ENCODE measurements at regions not wholly inside any gene's neighbourhood (a gene's known extent, or its start where the extent isn't known, plus 50 kb on each side); places are given as distances from the start of the nearest gene placed in this dataset.

DNA sequence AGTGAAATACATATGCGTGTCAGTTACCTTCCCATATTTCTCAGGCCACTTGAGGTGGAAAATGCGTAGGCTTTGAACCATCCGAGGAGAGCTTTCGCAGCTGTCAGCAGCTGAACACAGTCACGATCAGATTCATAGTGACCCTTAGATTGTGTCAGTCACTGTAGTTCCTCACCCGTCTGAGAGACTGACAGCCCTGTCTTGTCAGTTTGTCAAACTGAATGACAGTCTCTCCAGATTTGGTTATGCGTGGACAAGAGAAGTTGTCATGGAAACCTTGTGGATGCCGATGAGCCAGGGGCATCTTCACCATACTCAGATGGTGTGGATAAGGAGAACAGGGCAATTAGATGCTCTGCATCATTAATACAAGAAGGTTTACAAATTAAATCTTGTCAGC is 546.3 kb downstream of the TYW1 start:
- Histone ChIP-seq H3K4me1 (ENCODE audit: control insufficient read depth, low read length) (no peaks in the 10 kb centered on the region), H3K27ac (ENCODE audit: low read depth, low read length) (no peak overlapping the region), H3K36me3 (ENCODE audit: control insufficient read depth, low read length) (no peaks in the 10 kb centered on the region), H3K4me3 (ENCODE audit: low read length) (no peak overlapping the region), H3K27me3 (ENCODE audit: control insufficient read depth, low read length) (no peaks in the 10 kb centered on the region), H3F3A (ENCODE audit: control insufficient read depth, insufficient read depth) (no peaks in the 10 kb centered on the region), H3K9me3 (ENCODE audit: control insufficient read depth, insufficient read depth, low read length) (no peaks in the 10 kb centered on the region), H4K20me1 (ENCODE audit: control insufficient read depth, insufficient read depth, low read depth, low read length) (no peaks in the 10 kb centered on the region), H3K9me2 (replicated peaks; ENCODE audit: control insufficient read depth, low read length) (no peaks in the 10 kb centered on the region), H3K4me2 (ENCODE audit: low read length) (no peak overlapping the region), H3K79me2 (ENCODE audit: control insufficient read depth, low read length) (no peaks in the 10 kb centered on the region)
- TF ChIP-seq, protein P1, sequence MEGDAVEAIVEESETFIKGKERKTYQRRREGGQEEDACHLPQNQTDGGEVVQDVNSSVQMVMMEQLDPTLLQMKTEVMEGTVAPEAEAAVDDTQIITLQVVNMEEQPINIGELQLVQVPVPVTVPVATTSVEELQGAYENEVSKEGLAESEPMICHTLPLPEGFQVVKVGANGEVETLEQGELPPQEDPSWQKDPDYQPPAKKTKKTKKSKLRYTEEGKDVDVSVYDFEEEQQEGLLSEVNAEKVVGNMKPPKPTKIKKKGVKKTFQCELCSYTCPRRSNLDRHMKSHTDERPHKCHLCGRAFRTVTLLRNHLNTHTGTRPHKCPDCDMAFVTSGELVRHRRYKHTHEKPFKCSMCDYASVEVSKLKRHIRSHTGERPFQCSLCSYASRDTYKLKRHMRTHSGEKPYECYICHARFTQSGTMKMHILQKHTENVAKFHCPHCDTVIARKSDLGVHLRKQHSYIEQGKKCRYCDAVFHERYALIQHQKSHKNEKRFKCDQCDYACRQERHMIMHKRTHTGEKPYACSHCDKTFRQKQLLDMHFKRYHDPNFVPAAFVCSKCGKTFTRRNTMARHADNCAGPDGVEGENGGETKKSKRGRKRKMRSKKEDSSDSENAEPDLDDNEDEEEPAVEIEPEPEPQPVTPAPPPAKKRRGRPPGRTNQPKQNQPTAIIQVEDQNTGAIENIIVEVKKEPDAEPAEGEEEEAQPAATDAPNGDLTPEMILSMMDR (IDR thresholded peaks at IDR 0.05; ENCODE audit: low read depth, low read length, poor library complexity, severe bottlenecking): no peak
- no peak for TF ChIP-seq EZH2phosphoT487 (IDR thresholded peaks at IDR 0.05; ENCODE audit: borderline replicate concordance, low read length)

DNA sequence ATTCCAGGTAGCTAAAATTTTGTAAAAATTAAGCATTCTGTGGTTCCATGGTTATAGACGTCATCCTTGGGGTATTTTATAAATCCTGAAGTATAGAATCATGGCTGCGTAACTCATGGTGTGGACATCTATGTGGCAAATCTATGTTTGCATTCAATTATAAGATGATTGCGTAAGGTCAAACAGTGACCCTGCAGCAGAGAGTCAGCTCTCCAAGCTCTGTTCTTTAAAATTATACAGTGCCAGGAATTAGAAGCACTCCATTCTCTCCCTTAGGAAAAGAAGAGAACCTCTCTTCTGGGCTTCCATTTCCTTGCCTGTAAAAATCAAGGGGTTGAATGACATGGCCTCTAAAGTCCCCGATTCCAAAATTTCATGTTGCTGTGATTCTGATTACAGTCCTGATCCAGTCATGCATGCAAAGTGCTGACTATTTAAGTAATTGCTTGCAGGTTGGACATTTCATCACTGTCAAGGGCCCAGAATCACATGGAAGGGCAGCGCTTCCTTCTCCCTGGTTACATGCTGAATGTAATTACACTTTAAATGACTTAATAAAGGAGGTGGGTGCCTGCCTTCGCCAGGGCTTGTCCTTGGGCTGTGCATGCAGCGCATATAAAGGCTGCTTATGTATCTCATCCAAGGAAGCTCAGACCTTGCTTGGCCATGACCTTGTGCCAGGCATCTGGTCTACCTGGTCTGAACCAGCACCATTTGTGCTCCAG is 550.7 kb downstream of the TYW1 start:
- Histone ChIP-seq H3K4me1 (ENCODE audit: control insufficient read depth, low read length) (no peaks in the 10 kb centered on the region), H3K36me3 (ENCODE audit: control insufficient read depth, low read length) (no peaks in the 10 kb centered on the region), H3F3A (ENCODE audit: control insufficient read depth, insufficient read depth) (no peaks in the 10 kb centered on the region), H3K79me2 (ENCODE audit: control insufficient read depth, low read length) (no peaks in the 10 kb centered on the region), H3K27me3 (ENCODE audit: control insufficient read depth, low read length) (no peaks in the 10 kb centered on the region), H3K27ac (ENCODE audit: low read depth, low read length) (no peak overlapping the region), H3K9me2 (replicated peaks; ENCODE audit: control insufficient read depth, low read length) (no peaks in the 10 kb centered on the region), H3K4me2 (ENCODE audit: low read length) (no peak overlapping the region), H3K4me3 (ENCODE audit: low read length) (no peak overlapping the region), H4K20me1 (ENCODE audit: control insufficient read depth, insufficient read depth, low read depth, low read length) (no peaks in the 10 kb centered on the region), H3K9me3 (ENCODE audit: control insufficient read depth, insufficient read depth, low read length) (no peaks in the 10 kb centered on the region)
- TF ChIP-seq EZH2phosphoT487 (IDR thresholded peaks at IDR 0.05; ENCODE audit: borderline replicate concordance, low read length): no peak

- Histone ChIP-seq H3K4me2 (ENCODE audit: low read length) (no peak overlapping the region), H3K36me3 (ENCODE audit: control insufficient read depth, low read length) (no peaks in the 10 kb centered on the region), H3K27me3 (ENCODE audit: control insufficient read depth, low read length) (no peaks in the 10 kb centered on the region), H3K9me2 (replicated peaks; ENCODE audit: control insufficient read depth, low read length) (no peaks in the 10 kb centered on the region), H3K9me3 (ENCODE audit: control insufficient read depth, insufficient read depth, low read length) (no peaks in the 10 kb centered on the region), H4K20me1 (ENCODE audit: control insufficient read depth, insufficient read depth, low read depth, low read length) (no peaks in the 10 kb centered on the region), H3K27ac (ENCODE audit: low read depth, low read length) (no peak overlapping the region), H3K79me2 (ENCODE audit: control insufficient read depth, low read length) (no peaks in the 10 kb centered on the region), H3K4me1 (ENCODE audit: control insufficient read depth, low read length) (no peaks in the 10 kb centered on the region), H3F3A (ENCODE audit: control insufficient read depth, insufficient read depth) (no peaks in the 10 kb centered on the region), H3K4me3 (ENCODE audit: low read length) (no peak overlapping the region)
- TF ChIP-seq, protein P1 (IDR thresholded peaks at IDR 0.05; ENCODE audit: low read depth, low read length, poor library complexity, severe bottlenecking): no peak
- no peak for TF ChIP-seq EZH2phosphoT487 (IDR thresholded peaks at IDR 0.05; ENCODE audit: borderline replicate concordance, low read length)
Measured at GRCh38 chr7:67549126-67549525, 552.5 kb downstream of the TYW1 start.

DNA sequence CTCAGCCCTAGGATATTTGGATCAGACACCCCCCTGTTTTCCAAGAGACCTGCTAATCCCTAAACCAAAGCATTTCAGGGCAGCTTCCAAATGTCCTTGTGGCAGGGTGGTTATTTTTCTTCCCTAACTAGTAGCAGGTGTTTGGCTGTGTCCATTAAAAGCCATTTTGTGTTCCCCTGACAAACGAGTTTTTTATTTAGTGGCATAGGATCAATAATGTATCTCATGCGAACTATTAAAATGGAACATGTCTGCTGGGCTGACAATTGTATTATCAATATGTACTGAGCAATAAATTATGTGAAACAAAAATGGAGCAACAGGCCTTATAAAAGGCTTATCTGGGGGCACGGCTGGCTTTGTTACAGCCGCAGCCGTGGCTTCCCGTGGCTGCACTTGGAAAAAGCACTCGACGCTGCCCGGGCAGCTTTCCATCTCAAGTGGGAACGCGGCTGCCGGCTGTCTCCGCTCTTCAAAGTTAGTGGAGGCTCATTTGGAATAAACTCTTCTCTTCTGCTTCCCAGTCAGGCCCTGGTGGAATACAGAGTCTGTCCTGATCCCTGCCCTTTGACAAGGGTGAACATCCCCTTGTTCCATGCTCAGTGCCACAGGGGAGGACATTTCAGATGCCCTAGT is 554.3 kb downstream of the TYW1 start:
- H3K79me2 ChIP-seq (ENCODE audit: control insufficient read depth, low read length): no peaks in the 10 kb centered on the region
- TF ChIP-seq, protein P1 (IDR thresholded peaks at IDR 0.05; ENCODE audit: low read depth, low read length, poor library complexity, severe bottlenecking): no peak
- TF ChIP-seq EZH2phosphoT487 (IDR thresholded peaks at IDR 0.05; ENCODE audit: borderline replicate concordance, low read length): no peak
- H3K27ac ChIP-seq (ENCODE audit: low read depth, low read length): no peak overlapping the region
- no peak overlapping the region for H3K4me2 ChIP-seq (ENCODE audit: low read length)
- H3K9me3 ChIP-seq (ENCODE audit: control insufficient read depth, insufficient read depth, low read length): no peaks in the 10 kb centered on the region
- H3K9me2 ChIP-seq (replicated peaks; ENCODE audit: control insufficient read depth, low read length): no peaks in the 10 kb centered on the region
- no peaks in the 10 kb centered on the region for H3K36me3 ChIP-seq (ENCODE audit: control insufficient read depth, low read length)
- no peaks in the 10 kb centered on the region for H3K4me1 ChIP-seq (ENCODE audit: control insufficient read depth, low read length)
- H3K27me3 ChIP-seq (ENCODE audit: control insufficient read depth, low read length): no peaks in the 10 kb centered on the region
- no peaks in the 10 kb centered on the region for H3F3A ChIP-seq (ENCODE audit: control insufficient read depth, insufficient read depth)
- no peaks in the 10 kb centered on the region for H4K20me1 ChIP-seq (ENCODE audit: control insufficient read depth, insufficient read depth, low read depth, low read length)
- no peak overlapping the region for H3K4me3 ChIP-seq (ENCODE audit: low read length)

Measured in DOHH2 (cell line).